ENCODE measurements at regions not wholly inside any gene's neighbourhood (a gene's known extent, or its start where the extent isn't known, plus 50 kb on each side); places are given as distances from the start of the nearest gene placed in this dataset.

GRCh38 chr6:6884193-6884627 lies 223.6 kb upstream of the RREB1 start:
- H3K27me3 ChIP-seq (ENCODE audit: control insufficient read depth in 2 of 2, insufficient read depth in 2 of 2, low read length in 2 of 2), result no peaks in the 10 kb centered on the region
- CTCF ChIA-PET, result no interaction called here
- intact Hi-C loops (cut with micrococcal nuclease), result no loop called here

More at GRCh38 chr6:6884193-6884627, 223.6 kb upstream of the RREB1 start:
- POLR2A ChIA-PET, result no interaction called here
- H3K9ac ChIP-seq (replicated peaks; ENCODE audit: extremely low read depth, insufficient read depth, low read length), result no peak overlapping the region
- H3K79me2 ChIP-seq (ENCODE audit: control insufficient read depth, insufficient read depth, low read length), result no peaks in the 10 kb centered on the region
- DNase-seq (ENCODE audit: low read depth, low spot score) (no peak), FAIRE-seq (no peak)
- no peak overlapping the region for H3K4me3 ChIP-seq (replicated peaks in 1 of 3; ENCODE audit: insufficient read depth in 1 of 3, low read depth in 1 of 3, low read length in 3 of 3)
- no peaks in the 10 kb centered on the region for H3K36me3 ChIP-seq (ENCODE audit: control insufficient read depth in 2 of 2, extremely low read depth in 1 of 2, insufficient read depth in 2 of 2, low read length in 2 of 2)
- no peaks in the 10 kb centered on the region for H3K4me1 ChIP-seq (ENCODE audit: control insufficient read depth, extremely low read depth, insufficient read depth, low read length)
- H4K20me1 ChIP-seq (replicated peaks; ENCODE audit: control insufficient read depth, extremely low read depth, insufficient read depth, low read length), result no peaks in the 10 kb centered on the region
- no TSS peak for BruUV-seq (replicated peaks)
- H3K9me1 ChIP-seq (replicated peaks; ENCODE audit: control insufficient read depth, extremely low read depth, insufficient read depth, low read length), result no peaks in the 10 kb centered on the region
- no peak for TF ChIP-seq FOS (IDR thresholded peaks at IDR 0.05; ENCODE audit: borderline replicate concordance, insufficient read depth, low read length)
- no peak for TF ChIP-seq GATA2 (IDR thresholded peaks at IDR 0.05; ENCODE audit: insufficient read depth, insufficient read length, low read depth, low read length)
- no peak for TF ChIP-seq CTCF (IDR thresholded peaks at IDR 0.05; ENCODE audit: extremely low read depth in 1 of 2, insufficient read depth in 1 of 2, low read depth in 1 of 2, low read length in 2 of 2)
- TF ChIP-seq MAX (IDR thresholded peaks at IDR 0.05; ENCODE audit: insufficient read depth, insufficient read length), result no peak
- no peak for TF ChIP-seq POLR2AphosphoS5 (IDR thresholded peaks at IDR 0.05; ENCODE audit: insufficient read depth, low read depth, low read length)
- no peak overlapping the region for H2AFZ ChIP-seq (ENCODE audit: low read depth, low read length)
- H3K27ac ChIP-seq (ENCODE audit: insufficient read depth, low read depth, low read length), result no peak overlapping the region
- H3K4me2 ChIP-seq (ENCODE audit: insufficient read depth, low read length), result no peak overlapping the region
- no peaks in the 10 kb centered on the region for H3K9me3 ChIP-seq (replicated peaks; ENCODE audit: control insufficient read depth, insufficient read depth, low read length)
- dilution Hi-C loops (cut with MboI; ENCODE audit: extremely low pct_ligation_motif_present, low sequenced_read_pairs), result no loop called here
